Dermis microvascular lymphatic vessel endothelial cell (primary cell): ENCODE measurements at regions not wholly inside any gene's neighbourhood (a gene's known extent, or its start where the extent isn't known, plus 50 kb on each side); places are given as distances from the start of the nearest gene placed in this dataset.
"Not testable (repeated sequence)": the region's sequence is repeated elsewhere in the genome, so short reads cannot be mapped to it uniquely, and the experiment has no call there.

Experiments used
- DNase-seq, 2 donors: peaks; one replicate each; pipeline versions ENCODE4 v3.0.0 to v3.0.0-alpha.2; 2010; ENCODE audit warnings: low read depth in 2 of 2

DNA sequence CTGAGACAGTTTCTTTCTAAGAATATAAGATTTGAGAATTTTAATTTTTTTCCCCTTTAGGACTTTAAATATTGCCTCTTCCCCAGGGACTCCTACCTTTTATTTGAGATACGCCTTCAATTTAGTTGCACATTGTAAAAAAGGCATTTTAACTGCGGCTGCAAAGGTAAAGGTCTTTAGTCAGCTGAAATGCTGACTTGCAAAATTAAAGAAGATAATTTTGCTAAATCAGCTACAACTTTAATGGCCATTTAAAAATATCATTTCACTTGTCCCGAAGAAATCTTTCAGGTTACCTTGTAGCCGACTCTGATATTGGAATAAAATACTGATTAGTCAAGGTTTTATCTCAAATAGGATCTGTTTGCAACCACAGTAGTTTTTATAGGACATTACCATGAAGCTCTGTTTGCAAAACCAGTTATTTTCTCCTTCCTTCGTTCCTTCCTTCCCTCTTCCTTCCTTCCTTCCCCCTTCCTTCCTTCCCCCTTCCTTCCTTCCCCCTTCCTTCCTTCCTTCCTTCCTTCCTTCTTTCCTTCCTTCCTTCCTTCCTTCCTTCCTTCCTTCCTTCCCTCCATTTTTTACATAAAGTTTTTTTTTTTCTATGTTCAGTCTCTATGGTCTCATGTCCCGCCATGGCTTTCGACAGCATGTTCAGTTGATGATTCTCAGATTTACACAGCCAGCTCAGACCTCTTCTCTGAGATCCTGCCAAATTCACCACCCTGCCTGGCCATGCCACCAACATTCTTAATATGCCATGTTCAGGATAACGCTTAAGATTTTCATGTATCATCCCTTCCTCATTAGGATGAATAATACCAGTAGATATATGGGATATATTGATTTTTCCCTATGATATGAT lies 405.4 kb upstream of the PRKX start:
- no peak for DNase-seq

DNA sequence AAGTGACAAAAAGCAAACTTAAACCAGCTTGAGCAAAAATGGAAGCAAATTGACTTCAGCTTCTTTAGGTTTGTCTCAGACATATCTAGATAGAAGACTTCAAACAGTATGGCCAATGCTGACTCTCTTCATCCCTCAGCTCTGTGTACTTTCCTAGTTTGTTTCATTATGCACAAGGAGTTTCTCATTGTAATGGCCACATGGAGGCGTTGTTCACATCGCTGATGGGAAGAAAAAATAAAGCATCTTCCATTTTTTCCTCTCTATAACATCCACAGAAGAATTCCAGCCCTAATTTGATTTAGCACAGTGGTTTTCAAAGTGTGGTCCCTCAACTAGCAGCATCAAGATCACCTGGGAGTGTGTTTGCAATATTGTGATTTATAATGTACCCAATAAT lies 397.5 kb upstream of the PRKX start:
- DNase-seq = no peak

GRCh38 chrX:4094926-4095325 lies 381.5 kb upstream of the PRKX start:
- no peak for DNase-seq

DNA sequence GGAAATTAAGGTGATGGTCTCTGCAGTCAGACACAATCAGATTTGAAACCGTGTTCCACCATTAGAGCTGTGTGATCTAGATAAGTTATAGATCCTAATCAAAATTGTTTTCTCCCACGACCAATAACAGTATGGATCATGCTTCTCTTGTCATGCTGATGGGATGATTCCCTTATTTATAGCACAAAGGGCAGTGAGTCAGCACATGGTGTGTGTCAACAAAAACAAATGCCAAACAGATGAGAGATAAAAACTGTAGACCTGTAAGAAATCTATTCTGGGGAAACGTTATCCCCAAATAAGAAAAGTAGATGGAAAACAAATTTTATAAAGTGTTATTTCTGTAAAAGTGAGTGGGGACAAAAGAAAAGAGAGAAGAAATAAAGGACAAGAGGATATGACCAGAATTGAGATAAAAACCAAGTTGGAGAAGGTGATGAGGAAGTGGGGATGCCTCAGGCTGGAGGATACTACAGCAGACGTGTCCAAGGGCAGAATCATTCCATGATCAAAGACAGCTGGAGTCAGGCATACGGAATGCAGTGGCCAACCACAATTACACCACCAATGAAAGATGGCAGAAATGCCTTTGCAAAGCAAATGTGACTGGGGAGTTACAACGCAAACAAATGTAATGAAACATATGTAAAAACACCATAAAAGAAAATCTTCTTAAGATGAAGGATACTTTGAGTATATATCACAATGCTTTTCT lies 377.8 kb upstream of the PRKX start:
- DNase-seq = no peak

GRCh38 chrX:4059893-4060292 lies 346.4 kb upstream of the PRKX start:
- no peak for DNase-seq

DNA sequence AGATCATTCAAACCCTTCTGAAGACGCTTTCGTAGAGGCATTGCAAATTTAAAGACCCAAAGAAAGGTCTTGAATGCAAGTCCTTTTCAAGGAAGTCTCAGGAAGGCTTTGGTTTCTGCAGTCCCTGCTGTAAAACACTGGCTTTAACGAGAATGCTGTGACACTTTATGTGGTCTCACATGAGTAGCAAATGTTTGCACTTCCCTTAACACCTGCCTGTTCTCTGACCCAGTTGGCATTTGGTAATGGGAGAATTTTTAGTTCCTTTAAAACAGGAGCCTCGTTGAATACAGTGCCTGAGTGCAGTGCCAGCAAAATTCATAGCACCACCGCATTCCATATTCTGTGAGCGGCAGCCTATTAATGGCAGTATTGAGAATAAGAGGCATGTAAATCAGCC lies 330.5 kb upstream of the PRKX start:
- DNase-seq = no peak

- no peak for DNase-seq
Observed at GRCh38 chrX:4035874-4036273, 322.4 kb upstream of the PRKX start.

DNA sequence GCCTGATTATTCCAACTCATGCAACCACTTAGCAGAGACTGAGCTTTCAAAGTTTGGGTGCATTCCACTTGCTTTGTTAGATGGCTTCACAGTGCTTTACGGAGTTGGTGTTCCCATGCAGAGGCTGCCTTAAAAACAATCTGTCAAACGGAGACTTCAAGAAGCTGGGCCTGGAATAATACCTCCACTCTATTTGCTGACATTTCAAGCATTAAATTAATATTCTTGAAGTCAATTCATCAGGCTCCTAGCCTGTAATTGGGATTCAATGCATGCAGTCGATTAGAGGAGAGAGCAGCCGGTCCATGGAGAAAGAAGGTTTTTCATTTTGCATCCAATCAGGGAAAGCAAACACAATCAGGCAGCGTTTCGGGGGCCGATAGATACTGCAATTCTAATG lies 314.7 kb upstream of the PRKX start:
- no peak for DNase-seq

GRCh38 chrX:4005281-4005680 lies 291.8 kb upstream of the PRKX start:
- DNase-seq = no peak

DNA sequence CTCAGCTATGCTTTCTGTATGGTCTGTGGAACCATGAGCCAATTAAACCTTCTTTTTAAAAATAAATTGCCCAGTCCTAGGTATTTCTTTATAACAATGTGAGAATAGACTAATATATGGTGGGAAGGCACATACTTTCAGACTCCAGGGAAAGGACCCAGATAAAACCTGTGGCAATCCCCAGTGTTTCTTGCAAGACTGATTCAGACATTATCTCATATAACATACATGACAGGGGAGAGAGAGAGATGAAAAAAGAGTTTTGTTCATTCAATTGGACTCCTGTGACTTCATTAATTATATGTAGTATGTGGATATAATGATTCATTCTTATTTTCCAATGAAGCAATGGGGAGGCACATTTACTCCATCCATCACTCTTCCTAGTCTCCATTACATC lies 291.4 kb upstream of the PRKX start:
- DNase-seq = no peak

- no peak for DNase-seq
Observed at GRCh38 chrX:3994315-3994714, 280.9 kb upstream of the PRKX start.

GRCh38 chrX:3990569-3990968 lies 277.1 kb upstream of the PRKX start:
- peak in 1 of 2 donors; percentile 0 for DNase-seq

GRCh38 chrX:3972104-3972858 lies 258.8 kb upstream of the PRKX start:
- DNase-seq = not testable (repeated sequence)

DNA sequence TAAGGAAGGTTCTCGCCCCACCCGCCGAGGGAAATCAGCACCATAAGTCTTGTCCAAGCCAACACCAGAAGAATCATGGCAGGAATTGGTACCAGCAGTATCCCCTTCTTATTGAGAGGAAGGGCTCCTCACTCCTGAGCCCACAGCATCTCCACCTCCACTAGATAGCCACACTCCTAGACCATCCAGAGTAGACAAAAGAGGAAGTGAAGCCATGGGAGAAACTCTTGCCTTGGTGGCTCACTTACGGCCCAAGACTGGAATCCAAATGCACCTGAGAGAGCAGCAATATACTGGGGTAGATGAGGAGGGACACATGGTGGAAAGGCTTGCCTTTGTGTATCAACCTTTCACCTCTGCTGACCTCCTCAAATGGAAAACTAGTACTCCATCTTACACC lies 255.3 kb upstream of the PRKX start:
- DNase-seq = no peak

- no peak for DNase-seq
Observed at GRCh38 chrX:3963980-3964379, 250.5 kb upstream of the PRKX start.

- DNase-seq = peak in 1 of 2 donors; percentile 6
Observed at GRCh38 chrX:3962511-3963311, 249.3 kb upstream of the PRKX start.

DNA sequence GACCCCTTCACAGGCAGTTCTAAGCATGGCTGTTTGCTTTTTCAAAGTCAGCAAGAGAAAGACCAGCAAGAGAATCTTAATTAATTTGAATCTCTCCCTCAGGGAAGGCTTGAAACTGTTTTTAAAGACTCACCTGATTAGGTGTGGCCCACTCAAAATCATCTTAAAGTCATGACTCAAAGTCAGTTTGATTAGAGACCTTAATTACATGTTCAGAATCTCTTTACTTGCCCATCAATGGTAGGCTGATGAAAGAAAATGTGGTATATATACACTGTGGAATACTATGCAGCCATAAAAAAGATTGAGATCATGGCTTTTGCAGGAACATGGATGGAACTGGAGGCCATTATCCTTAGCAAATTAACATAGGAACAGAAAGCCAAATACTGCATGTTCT lies 247.5 kb upstream of the PRKX start:
- DNase-seq = no peak

DNA sequence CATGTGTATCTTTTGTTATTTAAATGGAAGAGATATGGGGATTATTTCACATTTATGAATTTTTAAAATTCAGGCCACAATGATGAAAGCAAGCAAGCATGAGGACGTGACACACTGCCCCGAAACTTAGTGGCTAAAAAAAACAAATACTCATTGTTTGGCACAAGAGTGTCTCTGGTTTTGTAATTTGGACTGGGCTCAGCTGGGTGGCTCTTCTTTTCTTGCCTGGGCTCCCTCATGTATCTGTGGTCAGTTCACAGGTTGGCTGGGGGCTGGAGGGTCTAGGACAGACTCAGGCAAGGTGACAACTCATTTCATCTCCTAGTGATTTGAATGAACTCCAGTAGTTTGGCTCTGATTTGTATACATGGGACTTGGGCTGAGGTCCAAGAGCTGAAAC lies 238.4 kb upstream of the PRKX start:
- DNase-seq = no peak

DNA sequence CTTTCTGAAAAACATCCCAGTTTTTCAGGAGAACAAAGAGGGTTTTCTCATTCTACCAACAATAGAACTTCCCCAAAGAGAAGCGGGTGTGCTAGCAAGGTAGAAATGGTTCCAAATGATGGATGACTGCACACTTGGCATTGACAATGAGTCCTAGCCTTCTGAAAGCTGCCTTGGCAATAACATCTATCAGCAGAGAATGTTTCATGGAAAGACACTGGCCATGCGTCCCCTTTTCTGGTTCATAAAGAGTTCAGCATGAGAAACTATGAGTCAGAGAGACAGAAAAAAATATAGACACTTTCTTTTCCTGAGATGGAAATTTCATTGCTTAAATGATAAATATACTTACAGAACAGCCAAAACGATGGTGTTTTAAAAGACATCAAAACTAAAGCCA lies 236.9 kb upstream of the PRKX start:
- DNase-seq = no peak

DNA sequence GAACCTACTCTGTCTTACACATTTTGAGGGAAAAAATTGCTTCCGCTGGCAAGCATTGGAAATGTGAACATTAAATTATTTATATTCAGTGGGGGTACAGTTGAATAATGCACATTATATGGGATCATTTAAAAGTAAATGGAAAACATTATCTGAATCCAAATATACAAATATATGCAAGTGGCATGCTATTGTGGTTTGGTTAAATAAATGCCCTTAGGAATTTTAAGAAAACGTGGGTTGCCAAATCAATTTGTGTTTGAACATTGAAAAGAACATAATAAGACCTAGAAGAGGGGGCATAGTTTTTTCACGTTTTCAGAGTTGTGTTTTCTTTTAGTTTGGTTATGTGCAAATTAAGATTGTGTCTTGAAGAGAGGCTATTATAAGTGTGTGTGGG lies 230.5 kb upstream of the PRKX start:
- DNase-seq = no peak

DNA sequence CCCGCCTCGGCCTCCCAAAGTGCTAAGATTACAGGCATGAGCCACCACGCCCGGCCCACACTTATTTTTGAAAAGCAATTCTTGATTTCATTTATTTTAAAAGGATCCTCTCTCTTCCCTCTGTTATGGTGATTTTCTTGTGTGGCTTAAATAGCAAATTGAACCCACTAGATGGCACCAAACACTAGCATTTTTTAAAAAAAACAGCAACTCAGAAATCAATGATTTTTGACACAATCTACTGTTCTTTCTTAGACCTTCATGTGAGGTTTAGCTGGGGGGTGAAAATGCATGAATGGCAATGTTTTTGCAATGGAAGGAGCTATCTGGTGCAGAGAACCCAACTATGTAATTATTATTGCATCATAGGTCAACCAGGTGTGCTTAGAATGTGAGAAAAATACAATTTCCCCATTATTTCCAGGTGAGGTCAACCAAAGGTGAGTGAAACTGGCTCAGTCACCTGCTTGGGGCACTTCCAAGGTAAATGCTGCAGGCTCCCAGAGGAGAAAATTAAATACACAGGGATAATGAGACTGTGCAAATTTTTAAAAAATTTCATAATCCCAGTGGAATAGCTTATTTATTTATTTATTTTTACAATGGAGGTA lies 226.7 kb upstream of the PRKX start:
- peak in 1 of 2 donors; percentile 10 for DNase-seq
